ENCODE measurements at regions not wholly inside any gene's neighbourhood (a gene's known extent, or its start where the extent isn't known, plus 50 kb on each side); places are given as distances from the start of the nearest gene placed in this dataset.
A peak's percentile ranks its signal among the peaks of the same experiment; 100 is the strongest.
"Not testable (repeated sequence)": the region's sequence is repeated elsewhere in the genome, so short reads cannot be mapped to it uniquely, and the experiment has no call there.

DNA sequence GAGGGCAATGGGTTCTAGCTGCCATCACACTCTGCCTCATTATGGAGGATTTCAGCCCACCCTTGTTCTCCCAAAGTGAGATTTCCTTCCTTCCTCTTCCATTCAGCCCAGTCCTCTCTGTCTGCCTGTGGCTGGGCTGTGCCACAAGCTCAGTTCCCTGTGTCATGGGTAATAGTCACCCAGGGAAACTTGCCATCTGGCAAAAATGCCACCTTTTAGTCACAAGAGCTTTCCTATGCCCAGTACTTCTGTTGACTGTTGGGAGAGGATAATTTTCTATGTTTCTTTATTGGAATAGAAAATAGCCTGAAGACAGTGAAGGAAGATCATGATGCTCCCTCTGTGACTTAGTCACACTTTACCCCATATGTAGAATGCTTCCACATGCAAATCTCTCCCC lies 71.4 kb downstream of the TLR4 start:
- no peak for DNase-seq (ENCODE audit: low spot score)

DNA sequence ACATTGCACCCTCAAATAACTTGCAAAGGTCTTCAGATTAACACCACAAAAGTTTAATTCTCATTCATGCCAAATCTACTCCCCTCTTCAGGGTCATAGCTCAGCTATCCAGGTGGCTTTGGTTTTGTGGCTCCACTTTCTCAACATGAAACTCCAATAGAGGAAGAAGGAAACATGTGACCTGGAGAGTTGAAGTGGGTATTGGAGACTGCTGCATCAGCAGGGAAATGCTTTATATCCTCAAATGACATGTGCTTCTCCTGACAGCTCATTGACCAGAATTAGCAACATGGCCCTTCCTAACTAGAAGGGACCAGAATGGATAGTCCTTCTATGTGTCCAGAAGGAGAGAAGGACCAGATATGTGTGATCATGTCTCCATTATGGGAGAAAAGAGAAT lies 73.6 kb downstream of the TLR4 start:
- no peak for DNase-seq (ENCODE audit: low spot score)

DNA sequence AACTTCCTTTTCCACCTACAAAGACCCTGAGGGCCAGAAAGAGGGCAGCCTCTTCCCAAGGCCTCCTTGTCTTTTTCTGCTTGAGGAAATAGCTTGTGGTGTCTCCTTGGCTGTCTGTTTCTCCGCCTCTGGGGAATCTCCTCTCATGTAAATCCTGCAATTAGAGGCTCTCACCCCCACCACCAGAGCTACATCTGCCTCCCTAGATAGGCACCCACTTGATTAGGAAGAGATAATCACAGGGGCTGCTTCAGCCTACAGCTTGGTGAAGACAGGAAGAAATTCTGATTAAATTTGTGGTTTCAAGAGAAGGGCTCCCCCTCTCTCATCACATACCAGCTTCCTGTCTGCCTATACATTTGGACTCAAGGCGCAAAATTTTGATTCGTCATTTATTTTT lies 75.6 kb downstream of the TLR4 start:
- DNase-seq (ENCODE audit: low spot score) = no peak

DNA sequence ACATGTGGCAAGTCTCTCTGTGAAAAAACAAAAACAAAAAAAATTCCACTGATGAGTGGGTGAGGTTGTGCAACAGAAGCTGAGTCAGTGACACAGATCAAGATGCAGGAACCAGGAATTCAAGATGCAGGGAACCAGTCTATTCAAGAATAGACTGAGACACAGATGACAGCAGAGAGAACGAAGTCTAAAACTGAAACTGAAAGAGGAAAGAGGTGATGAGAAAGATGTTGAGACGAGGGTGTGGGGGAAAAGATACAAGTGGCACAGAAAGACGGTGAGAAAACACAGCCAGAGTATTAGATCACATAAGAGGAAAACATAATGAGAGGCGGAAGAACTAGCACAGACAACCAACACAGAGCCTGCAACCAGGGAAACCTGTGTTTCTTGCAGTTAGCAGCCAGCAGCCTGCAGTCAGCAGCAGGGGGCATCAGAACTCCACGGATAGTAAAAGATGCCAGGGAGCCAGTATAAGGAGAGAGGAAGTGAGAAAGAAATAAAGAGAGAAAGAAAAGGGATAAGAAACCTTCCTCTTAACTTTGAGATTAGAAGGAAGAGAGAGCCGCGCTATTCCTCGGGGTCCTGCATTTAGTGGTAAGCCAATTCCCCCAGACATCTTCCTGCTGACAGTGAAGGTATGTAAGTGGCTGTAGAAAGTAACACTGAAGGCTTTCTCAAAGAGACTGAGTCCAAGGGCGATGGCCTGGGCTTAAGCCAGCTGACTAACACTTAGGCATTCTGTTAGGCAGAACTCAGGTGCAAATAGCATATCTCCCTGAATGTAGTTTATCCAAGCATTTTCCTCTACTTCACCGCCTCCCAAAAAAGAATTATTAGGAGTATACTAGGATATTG lies 79.0 kb downstream of the TLR4 start:
- DNase-seq (ENCODE audit: low spot score) = peak; percentile 25

DNA sequence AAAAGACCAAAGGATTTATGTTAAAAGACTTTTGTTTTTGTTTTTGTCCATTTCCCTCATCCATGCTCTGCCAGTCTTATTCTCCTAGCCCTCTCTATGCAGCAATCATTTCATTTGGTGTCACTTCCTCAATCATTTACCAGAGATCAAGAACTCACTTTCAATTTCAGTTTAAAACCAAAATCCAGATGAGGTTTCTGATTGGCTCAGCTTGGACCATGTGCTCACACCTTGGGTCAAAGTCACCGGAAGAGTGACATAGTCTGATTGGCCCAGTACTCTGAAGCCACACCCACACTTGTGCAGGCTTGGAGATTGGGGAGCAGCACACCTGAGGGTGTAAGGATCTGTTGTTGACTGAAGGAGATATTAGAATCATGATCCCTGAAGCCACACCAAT lies 79.6 kb downstream of the TLR4 start:
- no peak for DNase-seq (ENCODE audit: low spot score)

DNA sequence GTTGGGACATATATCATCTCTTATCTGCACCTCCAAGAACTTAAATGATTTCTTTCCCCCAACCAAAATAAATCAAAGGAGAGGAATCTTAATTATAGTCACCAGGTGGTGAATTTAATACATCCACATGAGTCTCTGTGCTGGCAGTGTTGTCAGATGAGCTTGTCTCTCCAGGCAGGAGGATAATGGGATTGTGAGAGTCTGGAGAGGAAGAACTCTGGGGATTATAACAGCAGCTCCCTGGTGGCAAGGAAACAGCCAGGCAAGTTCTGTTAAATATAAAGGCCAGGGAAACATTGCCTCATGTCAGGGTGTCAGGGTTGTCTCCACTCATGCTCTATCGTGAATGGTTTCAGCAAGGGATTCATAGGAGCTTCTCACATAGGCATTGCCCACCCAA lies 80.8 kb downstream of the TLR4 start:
- no peak for DNase-seq (ENCODE audit: low spot score)

DNA sequence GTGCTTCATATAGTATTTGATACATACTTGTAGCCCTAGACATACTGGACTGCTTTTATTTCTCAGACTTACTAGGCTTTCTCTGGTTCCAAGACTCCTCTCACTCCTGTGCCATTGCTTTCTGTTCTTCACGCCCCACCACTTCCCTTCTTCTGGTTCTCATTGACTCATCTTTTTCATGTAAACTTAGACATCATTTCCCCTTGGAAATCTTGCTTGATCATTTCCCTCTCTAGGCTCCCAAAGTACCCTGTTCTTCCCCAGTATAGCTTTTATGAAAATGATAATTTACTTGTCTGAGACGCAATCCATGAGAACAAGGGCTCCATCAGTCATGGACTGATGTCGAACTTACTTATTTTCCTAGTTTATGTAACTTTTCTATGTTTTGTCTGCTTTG lies 83.5 kb downstream of the TLR4 start:
- DNase-seq (ENCODE audit: low spot score) = no peak

DNA sequence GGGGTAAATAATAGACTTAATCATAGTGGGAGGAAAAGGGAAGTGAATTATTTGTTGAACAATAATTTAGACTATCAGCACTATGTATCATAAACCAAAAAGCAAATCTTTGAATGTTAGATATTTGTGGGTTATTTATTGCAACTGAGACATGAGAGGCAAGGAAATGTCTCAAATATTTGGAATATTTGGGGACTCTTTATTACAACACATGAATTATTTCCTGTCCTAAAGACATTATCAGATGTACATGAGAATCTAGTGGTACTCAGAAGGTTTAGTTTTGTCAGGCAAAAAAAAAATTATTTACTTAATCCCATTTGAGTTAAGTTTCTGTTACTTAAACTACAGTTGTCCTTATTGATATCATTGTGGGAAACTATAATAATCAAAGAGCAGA lies 91.1 kb downstream of the TLR4 start:
- DNase-seq (ENCODE audit: low spot score) = no peak

DNA sequence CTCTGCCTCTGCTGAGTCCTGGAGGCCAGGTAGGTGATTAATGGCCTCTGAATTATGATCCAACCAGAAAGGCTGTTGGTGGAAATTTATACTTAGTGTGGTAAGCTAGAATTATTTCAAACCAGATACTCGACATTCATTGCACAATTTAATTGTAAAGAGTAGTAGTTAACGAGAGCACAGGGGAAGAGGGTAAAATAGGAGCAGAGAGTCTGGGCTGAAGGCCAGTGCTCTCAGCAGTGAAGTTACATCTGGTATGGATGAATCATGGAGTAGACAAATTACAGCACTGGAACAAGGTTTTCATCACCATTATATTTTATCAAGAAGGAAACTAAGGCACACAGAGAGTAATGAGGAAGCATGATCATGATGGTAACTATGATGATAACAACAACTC lies 92.5 kb downstream of the TLR4 start:
- DNase-seq (ENCODE audit: low spot score) = no peak

DNA sequence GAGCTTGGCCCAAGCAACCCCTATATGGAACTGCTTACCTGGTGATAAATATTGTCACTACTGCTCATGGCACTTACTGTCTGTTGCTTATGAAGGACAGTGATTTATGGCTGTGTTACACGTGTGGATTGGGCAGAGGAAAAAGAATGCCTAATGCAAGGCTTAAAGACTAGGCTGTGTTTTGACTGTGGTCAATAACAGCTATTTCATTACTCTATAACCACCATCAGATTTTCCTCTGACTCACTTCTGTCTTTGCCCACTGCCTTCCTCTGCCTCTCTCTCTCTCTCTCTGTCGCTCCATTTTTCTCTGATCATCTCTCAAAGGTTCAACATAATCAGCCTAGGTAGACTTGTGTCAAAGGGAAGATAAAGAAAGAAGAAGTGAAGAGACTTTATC lies 96.2 kb downstream of the TLR4 start:
- DNase-seq (ENCODE audit: low spot score) = no peak

DNA sequence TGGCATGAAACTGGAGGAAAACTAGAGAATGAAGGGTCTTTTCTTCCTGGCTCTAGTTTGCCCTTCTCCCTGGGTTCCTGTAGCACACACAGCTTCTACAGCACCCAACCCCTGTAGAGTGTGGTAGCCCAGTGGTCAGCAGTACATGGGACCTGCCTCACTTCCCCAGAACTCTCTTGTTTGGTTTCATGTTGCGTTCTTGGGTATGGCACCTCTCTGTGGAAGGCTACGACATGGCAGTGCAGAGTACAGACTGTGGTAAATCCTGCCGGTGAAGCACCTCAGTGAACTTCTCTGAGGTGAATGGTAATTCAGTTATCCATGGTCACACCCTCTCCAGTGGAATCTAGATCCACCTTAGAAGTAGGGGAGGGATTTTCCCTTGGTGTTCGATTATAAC lies 105.5 kb downstream of the TLR4 start:
- no peak for DNase-seq (ENCODE audit: low spot score)

DNA sequence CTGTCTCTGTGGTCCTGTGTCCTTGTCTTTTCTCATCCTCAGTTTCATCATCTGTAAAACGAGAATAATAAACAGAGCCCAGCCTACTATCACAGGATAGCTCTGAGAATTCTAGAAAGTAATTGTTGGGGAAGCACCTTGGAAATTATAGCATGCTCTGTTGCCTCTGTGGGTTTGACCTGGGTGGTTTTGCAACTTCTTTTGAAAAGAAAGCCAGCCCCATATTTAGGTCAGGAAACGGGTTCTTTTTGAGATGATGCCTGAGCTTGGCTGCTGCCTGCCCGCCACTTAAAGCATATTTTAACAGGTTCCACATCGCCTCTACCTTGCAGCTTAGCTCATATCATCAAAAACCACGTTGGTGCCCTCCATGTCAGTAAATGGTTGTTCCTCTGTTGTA lies 111.1 kb downstream of the TLR4 start:
- no peak for DNase-seq (ENCODE audit: low spot score)

DNA sequence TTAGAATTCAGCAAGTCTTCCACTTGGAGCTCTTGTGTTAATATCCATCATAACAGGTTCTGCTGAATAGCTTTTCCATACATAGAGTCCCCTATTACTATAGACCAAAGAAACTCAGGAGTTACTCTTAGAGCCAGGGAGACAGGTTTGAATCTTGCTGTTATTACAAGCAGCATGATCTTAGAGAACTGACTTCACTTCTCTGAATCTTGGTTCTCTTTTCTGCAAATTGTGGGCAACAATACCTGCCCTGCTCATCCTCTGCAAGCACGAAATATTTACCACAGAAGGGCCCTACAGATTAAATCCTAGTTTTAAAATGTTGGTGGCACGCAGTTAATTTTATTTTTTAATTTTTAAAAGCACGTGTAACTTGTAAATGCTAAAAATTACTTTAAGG lies 111.7 kb downstream of the TLR4 start:
- no peak for DNase-seq (ENCODE audit: low spot score)

DNA sequence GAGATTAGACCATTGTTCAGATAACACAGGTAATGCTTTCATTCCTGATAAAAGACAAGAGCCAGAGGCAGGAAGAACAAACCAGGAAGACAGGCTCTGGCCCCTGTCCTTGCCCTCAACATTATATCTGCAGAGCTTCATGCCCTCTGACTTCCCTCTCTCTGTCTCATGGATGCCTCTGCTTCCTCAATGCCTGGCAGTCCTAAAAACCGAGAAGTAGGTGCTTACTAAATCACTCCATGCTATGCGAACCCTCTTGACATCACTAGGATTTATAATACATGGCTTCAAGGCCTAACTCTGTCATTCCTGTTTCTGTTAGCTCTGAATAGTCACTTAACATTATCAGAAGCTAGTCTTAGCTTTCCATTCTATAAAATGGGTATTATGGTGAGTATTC lies 117.8 kb downstream of the TLR4 start:
- no peak for DNase-seq (ENCODE audit: low spot score)

DNA sequence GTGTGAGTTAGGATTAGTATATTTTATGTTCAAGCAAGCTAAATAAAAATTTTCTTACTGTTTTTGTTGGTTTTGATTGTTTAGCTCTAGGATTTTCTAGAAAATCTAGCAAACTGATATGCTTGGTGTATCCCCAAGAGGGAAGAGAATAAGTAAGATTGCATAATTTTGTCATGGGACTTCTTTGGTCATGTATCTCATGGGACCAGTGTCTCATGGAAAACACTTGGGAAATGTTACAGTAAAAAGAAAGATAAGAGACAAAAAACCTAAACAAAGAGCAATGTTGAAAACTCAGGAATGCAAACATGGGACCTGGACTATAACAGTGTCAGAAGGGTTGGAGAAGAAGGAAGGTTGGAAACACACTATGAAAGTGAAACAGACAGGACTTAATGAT lies 119.4 kb downstream of the TLR4 start:
- no peak for DNase-seq (ENCODE audit: low spot score)

DNA sequence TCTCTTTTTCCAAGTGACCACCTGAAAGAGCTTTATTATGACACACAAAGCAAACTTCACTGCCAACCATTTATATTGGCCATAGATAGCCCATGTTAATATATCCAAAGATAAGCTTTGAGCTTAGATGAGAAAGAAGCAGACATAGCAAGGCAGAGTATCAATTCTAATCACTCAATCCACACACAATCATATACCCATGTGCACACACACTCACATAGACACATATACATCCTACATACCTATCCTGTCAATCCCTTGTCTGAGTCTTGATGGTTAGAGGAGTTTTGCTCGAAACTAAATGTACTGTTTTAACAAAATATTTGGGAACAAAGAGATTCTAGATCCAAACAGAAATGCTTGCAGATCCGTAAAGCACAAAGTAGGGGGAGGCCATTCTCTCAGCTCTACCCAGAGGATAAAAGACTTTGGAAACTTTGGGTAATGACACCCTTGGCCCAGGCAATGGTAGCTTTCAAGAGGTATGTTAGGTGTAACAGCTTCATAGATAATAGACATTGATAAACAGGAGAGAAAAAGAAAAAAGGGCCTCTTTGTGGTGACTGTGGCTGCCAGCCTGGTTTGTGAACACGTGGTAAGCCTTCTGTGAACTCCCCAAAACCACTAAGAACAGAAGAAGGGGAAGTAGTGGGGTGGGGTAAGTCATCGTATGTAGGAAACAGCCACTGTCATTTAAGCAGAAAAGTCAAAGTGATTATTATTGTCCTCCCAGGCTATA lies 121.6 kb downstream of the TLR4 start:
- no peak for DNase-seq (ENCODE audit: low spot score)

DNA sequence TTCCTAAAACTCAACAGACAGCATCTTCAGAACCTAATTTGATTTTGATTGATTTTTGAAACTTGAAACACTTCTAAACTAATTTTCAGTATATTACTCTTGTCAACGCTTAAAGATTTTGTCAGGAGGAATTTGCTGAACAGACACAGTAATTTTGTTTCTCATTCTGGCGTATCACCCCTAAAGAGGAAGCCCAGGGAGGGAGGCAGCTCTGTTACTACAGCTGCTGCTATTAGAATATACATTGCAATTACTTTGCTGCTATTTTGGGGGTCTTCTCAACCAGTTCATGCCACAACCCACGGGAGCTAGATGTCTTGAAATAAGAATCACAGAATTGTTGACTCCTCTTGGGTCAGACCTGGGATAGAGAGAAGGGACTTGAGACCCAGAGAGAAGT lies 122.6 kb downstream of the TLR4 start:
- DNase-seq (ENCODE audit: low spot score) = no peak

DNA sequence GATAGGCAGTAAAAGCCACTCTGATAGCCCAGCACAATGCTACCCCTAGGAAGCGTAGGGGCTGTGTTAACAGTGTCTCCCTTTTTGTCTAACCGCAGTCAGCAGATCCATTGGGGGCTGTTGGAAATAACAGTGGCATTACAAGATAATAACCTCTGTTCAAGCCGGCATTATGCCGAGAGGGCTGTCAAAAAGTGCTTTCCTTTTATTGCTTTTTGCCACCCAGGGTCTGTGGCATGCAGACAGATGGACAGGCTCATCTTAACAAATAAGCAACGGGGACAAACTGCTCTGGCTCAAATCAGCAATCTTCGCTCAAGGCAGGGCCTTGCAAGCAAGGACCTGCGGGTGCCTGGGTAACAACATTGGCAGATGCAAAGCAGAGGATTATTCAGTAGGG lies 123.3 kb downstream of the TLR4 start:
- DNase-seq (ENCODE audit: low spot score) = no peak

DNA sequence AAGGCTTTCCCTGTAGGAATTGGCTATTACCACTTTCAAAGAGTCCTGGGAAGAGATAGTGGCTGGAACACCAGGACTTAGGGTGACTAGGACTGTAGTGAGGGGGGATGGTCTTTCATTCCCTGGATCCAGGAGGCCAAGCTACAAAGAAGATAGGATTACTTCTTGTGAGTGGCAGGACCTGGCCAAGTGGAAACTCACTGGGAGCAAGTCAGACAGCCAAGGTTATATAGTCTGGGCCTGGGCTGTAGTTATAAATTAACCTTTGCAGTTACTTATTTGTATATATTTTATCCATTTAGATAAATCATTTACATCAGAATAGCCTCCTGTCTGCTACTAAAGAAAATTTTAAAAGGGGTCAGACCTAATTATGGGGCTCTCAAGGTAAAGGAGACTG lies 124.3 kb downstream of the TLR4 start:
- DNase-seq (ENCODE audit: low spot score) = no peak

DNA sequence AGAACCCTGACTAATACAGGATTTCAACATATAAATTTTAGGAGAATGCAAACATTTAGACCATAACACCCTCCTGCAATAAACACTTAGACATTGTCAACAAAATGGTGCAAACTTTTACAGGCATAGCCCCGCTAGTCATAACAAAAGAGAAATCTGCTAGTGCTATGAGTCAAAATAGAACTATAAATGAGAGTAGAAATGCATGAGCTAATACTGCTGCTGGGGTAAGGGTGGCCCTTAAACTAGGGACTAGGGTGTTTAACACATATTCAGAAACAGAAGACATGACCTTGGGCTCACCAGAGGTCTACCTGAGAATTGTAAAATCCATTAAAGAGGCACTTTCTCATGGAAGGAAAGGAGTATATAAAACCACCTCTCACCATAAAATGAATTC lies 131.6 kb downstream of the TLR4 start:
- no peak for DNase-seq (ENCODE audit: low spot score)

DNA sequence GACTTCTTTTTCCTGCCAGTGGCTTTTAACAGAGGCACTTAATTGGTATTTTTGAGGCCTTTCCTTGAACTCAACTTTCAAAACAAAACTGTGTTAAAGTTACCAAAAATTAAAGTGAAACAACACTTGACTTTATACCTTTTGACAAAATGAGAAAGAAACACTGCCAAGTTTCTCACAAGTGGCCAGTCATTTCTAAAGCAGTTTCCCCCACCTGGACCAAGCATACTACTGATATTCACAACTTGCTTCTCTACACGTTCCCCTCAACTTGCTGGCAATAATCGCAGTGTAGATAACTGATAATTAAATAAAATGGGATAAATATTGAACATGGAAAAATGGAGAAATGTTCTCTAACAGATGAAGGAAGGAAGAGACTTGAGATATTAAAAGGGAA lies 135.7 kb downstream of the TLR4 start:
- DNase-seq (ENCODE audit: low spot score) = no peak

DNA sequence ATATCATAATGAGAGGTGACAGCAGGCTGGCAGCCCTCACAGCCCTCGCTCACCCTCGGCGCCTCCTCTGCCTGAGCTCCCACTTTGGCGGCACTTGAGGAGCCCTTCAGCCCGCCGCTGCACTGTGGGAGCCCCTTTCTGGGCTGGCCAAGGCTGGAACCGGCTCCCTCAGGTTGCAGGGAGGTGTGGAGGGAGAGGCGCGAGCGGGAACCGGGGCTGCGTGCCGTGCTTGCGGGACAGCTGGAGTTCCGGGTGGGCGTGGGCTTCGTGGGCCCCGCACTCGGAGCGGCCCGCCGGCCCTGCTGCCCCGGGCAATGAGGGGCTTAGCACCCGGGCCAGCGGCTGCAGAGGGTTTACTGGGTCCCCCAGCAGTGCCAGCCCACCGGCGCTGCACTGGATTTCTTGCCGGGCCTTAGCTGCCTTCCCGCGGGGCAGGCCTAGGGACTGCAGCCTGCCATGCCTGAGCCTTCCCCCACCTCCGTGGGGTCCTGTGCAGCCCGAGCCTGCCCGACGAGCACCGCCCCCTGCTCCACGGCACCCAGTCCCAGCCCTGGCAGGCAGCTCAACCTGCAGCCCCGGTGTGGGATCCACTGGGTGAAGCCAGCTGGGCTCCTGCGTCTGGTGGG lies 147.7 kb downstream of the TLR4 start:
- DNase-seq (ENCODE audit: low spot score) = not testable (repeated sequence)

DNA sequence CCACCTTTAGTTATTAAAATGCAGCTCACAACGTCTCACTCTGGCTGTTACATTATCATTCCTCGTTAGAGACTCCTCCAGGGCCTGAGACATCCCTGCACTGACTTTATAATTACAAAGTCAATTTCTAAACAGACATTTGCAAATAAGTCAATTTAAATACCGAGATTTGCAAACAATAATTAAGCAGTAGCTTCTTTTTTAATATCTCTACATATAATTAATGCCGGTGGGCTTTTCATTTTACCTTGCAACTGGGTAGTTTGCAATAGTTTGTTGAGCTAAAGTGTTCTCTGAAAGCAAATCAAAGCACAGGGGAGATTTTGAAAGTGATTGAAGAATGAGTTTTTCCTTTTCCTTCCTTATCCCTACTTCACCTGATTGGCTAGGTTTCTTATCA lies 154.4 kb downstream of the TLR4 start:
- no peak for DNase-seq (ENCODE audit: low spot score)
